NCI-H82 (cell line): ENCODE measurements at regions not wholly inside any gene's neighbourhood (a gene's known extent, or its start where the extent isn't known, plus 50 kb on each side); places are given as distances from the start of the nearest gene placed in this dataset.
"Not testable (repeated sequence)": the region's sequence is repeated elsewhere in the genome, so short reads cannot be mapped to it uniquely, and the experiment has no call there.

ENCODE experiments used
- DNase-seq: peaks from one replicate; lab custom pipeline; 2025; lab: John Stamatoyannopoulos, UW

DNA sequence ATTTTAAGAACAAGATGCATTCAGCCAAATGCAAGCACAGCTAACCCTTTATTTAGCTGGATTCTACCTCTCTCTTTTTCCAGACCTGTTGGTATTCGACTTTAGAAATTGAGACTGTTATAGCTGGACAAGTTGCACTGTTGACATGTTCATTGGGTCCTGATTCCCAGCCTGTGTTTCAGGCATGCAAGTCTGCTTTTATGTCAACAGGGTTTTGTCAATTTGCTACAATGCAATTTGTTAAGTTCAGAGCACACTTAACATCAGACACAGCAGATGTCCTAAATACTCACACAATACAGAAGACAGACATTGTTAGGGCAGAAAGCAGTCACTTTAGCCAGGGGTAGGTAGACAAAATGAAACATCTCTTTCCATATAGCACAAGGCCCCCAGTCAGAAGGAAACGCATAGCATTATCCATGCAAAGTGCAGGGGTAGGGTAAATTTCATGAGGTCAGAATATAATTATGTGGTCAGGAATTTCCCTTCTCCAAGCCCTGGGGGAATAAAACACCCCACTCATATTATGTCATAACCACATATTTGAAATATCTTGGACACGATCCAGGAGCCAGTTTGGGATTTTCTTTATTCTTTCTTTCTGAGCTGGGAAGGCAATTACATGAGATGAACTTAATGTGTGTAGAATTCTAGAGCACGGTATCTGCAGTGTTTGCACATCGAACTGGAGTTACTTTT lies 504.1 kb downstream of the NTRK3 start:
- no peak for DNase-seq

DNA sequence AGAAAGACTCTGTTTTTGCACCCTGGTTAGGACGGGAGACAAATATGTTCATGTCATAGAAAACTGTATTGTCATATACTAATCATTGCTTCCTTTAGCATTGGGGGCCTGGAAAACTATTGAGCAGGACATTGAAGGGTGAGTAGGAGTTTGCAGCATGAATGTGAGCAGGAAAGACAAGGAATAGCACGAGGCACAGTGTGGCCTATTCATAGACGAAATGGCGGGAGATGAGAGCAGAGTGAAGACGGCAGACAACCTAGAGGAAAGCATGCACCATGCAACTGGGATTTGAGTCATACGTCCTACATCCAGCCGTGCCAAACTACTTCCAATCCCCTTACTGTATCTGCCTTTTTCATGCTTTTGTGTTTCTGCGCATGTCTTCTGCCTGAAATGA lies 508.1 kb downstream of the NTRK3 start:
- DNase-seq, result no peak

DNA sequence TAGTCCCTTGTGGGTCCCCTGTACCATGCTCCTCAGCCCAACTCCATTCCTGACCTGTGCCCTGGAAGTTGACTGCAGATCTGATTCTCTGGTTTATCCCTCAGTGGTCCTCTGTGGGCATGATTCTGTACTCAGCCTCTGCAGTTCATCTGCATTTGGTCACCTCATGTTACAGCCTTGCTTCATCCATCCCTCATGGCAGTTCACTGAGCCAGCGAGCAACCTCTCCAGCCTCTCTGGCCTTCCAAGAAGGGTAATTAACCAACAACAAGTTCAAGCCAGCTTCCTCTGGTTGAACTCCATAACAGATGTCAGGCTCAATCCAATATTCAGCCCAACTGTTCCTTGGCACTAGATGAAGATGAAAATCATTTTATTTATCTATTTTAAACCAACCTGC lies 509.5 kb downstream of the NTRK3 start:
- no peak for DNase-seq

GRCh38 chr15:87746333-87746732 lies 510.2 kb downstream of the NTRK3 start:
- DNase-seq, result no peak

DNA sequence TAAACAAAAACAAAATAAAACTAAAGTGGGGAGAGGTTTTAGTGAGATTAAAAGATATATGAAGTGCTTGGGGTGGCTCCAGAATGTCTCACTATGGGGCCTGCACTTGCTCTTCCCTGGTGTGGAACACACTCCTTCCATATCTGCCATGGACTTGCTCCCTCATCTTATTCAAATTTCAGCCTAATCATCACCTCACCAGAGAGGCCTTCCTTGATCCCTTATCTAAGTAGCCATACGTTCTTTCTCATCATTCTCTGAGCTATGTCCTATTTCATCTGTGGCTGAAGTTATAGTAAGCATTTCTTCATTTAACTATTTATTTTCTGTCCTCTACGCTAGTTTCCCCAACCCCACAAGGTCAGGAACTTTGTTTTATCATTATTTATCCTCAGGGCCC lies 511.7 kb downstream of the NTRK3 start:
- DNase-seq, result no peak

DNA sequence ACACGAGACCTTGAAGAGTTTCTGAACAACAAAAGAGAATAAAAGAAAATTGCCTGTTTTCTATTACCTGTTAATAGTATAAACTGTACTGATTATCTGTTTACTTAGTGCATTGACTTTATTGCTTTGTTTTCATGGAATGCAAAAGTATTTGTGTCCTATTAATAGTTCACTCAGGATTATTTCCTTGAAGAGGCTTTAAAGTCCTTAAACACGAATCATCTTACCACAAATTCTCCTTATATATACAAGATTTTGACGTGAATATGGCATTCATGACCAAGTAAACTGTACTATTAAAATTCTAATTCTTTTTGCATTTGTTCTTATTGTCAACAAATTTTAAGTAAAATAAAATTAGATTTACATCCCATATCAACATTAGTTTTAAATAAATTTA lies 513.0 kb downstream of the NTRK3 start:
- DNase-seq, result no peak

- DNase-seq, result no peak
These were observed 515.2 kb downstream of the NTRK3 start for GRCh38 chr15:87741350-87741749.

- DNase-seq, result no peak
These were observed 515.7 kb downstream of the NTRK3 start for GRCh38 chr15:87740655-87741344.

GRCh38 chr15:87739866-87740265 lies 516.7 kb downstream of the NTRK3 start:
- DNase-seq, result no peak

GRCh38 chr15:87739081-87739480 lies 517.5 kb downstream of the NTRK3 start:
- DNase-seq, result no peak

GRCh38 chr15:87737460-87737859 lies 519.1 kb downstream of the NTRK3 start:
- DNase-seq, result not testable (repeated sequence)

DNA sequence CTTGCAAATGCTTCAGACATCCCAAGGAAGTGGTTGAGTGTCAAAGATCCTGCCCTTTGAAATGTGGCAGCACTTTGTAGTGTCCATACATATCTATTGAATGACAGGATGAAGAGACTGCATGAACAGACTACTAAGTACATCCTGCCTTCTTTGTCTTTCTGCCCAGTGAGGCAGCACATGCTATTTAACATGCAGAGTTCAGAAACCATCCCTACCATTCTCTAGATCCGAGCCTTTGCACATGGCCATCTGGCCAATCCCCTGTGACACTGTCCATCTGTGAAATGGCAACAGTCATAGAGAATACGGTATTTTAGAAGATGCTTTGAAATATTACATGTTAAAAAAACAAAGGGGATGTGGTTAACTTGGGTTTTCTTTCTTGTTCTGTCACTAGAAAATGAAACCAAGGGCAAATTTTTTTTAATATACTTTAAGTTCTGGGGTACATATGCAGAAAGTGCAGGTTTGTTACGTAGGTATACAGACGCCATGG lies 519.6 kb downstream of the NTRK3 start:
- DNase-seq, result no peak

DNA sequence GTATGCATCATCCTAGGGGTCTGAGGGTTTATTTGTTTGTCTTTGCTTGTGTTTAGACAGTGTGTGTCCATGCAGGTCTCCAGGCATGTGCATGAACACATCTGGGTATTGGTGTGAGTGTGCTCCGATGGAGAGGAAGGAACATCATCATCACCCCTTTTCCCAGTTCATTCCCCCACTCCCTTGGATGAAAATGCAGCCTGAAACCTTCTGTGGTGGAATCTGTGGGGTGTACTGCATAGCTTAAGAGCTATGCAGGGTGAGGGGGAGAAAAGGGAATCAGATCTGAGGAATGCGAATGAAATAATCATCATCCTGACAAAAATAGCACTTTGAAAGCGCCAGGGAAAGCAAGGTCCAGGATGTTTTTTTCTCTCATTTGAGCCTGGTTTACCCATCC lies 520.1 kb downstream of the NTRK3 start:
- DNase-seq, result no peak

- DNase-seq, result no peak
These were observed 521.0 kb downstream of the NTRK3 start for GRCh38 chr15:87735522-87735921.

DNA sequence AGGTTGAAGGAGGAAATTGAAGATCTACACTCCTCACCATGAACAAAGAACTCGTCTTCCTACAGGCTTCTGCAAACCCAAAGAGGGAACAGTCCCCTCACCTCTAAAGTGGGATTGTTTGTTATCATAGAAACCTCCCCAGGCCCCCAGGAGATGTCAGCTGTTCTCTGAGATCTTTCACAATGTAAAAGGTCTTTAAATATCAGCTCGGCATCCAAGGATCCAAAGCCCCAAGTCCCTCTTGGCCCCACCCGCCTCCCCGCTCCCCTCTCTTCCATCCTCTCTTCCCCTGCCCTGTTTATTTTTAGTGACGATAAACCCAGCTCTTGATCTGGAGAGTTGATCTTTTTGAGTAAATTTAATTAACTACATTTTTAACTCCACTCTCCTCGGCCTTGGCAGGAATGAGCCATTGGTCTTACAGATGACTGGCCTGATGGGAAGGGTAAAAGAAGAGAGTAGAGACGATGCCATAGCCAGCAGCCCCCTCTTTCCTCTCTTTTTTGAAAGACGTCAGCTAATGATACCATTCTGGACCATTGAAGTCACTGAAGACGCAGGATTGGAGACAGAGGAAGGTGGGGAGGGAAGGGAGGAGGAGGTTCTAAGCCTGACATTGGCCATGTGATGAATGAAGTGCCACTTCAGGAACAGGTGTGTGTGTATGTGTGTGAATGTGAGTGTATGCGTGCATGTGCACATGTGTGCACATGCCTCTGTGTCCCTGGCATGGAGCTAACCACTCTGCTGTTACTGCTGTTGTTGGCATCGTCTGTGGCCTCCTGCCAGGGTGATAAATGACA lies 521.8 kb downstream of the NTRK3 start:
- no peak for DNase-seq

GRCh38 chr15:87733977-87734376 lies 522.6 kb downstream of the NTRK3 start:
- DNase-seq, result no peak

DNA sequence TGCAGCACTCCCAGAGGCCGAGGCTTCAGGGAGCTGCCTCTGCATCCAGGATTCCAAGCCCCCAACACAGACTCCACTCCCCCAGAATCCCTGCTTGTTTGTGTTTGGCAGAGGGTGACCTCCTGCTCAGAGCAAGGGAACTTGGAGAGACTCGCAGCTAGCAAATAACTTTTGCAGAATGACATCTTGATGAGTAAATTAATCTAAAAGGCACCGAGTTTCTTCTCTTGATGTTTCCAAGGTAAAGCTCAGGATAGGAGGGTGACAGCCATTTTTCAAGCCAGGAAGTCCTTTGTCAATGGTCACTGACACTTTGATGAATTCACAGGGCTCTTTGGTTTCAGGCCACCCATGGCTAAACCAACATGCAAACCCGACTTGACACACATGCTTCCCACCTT lies 523.0 kb downstream of the NTRK3 start:
- no peak for DNase-seq

DNA sequence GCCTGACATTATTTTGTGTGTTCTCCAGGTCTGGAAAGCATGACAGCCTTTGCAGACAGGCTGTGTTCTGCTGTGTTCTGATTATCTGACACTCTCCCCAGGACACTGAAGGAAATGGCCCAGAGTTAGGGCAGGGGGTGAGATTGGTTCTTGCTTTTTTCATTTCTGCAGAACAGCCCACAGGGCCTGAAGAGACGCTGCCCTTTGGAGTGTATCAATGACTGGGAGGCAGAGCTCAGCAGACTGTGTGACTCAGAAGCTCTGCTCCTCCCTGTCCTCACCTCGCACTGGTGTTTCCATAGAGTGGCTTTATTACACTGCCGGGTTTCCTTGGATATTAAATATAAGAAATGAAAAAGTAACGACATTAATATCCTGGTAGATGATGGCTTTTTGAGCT lies 523.6 kb downstream of the NTRK3 start:
- DNase-seq, result no peak

DNA sequence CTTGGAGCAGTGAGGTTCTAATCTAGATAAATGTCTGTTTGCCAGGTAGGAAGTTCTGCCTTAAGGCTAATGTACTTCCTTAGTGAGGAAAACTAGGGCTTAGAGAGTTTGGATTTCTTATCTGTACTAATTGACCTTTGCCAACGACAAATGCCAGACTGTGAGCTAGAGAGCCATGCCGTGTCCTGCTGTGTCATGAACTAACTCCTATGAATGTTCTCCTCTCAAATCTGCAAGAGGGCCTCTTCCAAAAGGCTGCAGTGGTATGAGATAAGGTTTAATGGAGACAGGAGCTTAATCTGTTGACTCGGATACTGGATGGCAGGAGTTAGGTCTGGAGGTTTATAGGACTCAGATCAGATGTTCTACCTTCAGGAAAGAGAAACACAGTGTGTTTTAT lies 524.9 kb downstream of the NTRK3 start:
- DNase-seq, result no peak

DNA sequence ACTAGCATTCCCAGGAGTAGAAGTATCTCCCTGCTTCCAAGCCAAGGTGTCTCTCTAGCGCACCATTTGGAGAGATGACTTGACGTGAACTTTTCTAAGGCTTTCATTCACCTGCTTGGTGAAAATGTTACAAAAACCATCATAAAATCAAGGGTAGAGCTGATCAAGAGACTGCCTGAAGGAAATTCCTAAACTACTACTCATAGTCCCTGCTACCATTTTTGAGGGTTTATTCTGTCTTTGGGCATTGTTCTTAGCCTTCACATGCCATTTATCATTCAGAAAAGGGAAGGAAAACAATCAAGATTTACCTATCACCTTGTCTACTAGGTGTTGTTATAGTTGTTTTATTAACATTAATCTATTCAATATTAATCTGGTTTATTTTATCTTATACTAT lies 525.8 kb downstream of the NTRK3 start:
- no peak for DNase-seq

DNA sequence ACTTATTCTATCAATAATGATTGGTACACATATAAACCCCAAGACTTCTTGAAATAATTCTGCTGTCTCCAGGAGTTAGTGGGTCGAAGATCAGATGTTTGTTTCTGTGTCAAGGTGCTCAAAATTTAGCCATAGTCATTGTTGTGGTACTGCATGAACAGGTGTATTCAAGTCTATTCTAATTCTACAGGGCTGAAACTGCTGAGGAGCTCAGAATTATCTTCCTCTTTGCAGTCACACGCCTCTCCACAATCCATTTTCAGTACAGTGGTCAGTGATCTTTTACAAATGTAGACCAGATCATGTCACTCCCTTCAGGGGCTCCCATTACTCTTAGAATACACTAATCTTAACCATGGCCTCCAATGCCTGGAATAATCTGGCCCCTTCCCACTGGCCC lies 527.5 kb downstream of the NTRK3 start:
- DNase-seq, result no peak

- no peak for DNase-seq
These were observed 529.5 kb downstream of the NTRK3 start for GRCh38 chr15:87727073-87727472.

DNA sequence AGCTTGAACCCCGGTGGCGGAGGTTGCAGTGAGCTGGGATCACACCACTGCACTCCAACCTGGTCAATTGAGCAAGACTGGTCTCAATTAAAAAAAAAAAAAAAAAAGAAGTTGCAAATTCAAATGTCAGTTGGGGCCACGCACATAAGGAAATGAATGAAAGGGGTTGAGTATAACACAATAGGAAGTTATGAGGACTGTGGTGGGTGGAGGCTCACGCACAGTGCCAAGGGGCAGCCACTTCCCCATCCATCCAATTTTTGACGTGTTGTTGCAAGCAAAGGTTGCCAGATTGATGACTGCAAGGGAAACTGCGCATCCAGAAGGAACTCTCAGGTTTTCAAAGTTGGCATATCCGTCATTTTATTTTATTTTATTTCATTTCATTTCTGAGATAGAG lies 532.2 kb downstream of the NTRK3 start:
- no peak for DNase-seq
